Activated CD4-positive, alpha-beta T cell treated with anti-CD3 and anti-CD28 coated beads for 48 hours (primary cell): ENCODE measurements at regions not wholly inside any gene's neighbourhood (a gene's known extent, or its start where the extent isn't known, plus 50 kb on each side); places are given as distances from the start of the nearest gene placed in this dataset.
"Not testable (repeated sequence)": the region's sequence is repeated elsewhere in the genome, so short reads cannot be mapped to it uniquely, and the experiment has no call there.

Experiments
- DNase-seq: peaks from one replicate; pipeline ENCODE4 v3.0.0-alpha.2; 2020

GRCh38 chr1:91606546-91607078, 106.0 kb downstream of the CDC7 start:
- no peak for DNase-seq

GRCh38 chr1:91607686-91608085, 107.0 kb downstream of the CDC7 start:
- DNase-seq: not testable (repeated sequence)

GRCh38 chr1:91608876-91609275, 108.2 kb downstream of the CDC7 start:
- DNase-seq: no peak

GRCh38 chr1:91609551-91609950, 108.9 kb downstream of the CDC7 start:
- no peak for DNase-seq

- DNase-seq: no peak
These were observed 109.5 kb downstream of the CDC7 start for GRCh38 chr1:91610102-91610501.

GRCh38 chr1:91610789-91611188, 110.1 kb downstream of the CDC7 start:
- no peak for DNase-seq

- no peak for DNase-seq
These were observed 110.8 kb downstream of the CDC7 start for GRCh38 chr1:91611483-91611917.

GRCh38 chr1:91613595-91613994, 112.9 kb downstream of the CDC7 start:
- no peak for DNase-seq

GRCh38 chr1:91616712-91617111, 116.1 kb downstream of the CDC7 start:
- DNase-seq: no peak

- no peak for DNase-seq
These were observed 116.7 kb downstream of the CDC7 start for GRCh38 chr1:91617285-91617765.

GRCh38 chr1:91619881-91620280, 119.2 kb downstream of the CDC7 start:
- DNase-seq: no peak

GRCh38 chr1:91621360-91621759, 120.7 kb downstream of the CDC7 start:
- DNase-seq: no peak

- no peak for DNase-seq
These were observed 121.3 kb downstream of the CDC7 start for GRCh38 chr1:91621907-91622306.

GRCh38 chr1:91622616-91623015, 122.0 kb downstream of the CDC7 start:
- no peak for DNase-seq

- no peak for DNase-seq
These were observed 122.4 kb downstream of the CDC7 start for GRCh38 chr1:91623020-91623419.

GRCh38 chr1:91624331-91624730, 123.7 kb downstream of the CDC7 start:
- DNase-seq: no peak
